Heart right ventricle (tissue), 16 donors: ENCODE measurements at regions not wholly inside any gene's neighbourhood (a gene's known extent, or its start where the extent isn't known, plus 50 kb on each side); places are given as distances from the start of the nearest gene placed in this dataset.
"Not testable (repeated sequence)": the region's sequence is repeated elsewhere in the genome, so short reads cannot be mapped to it uniquely, and the experiment has no call there.

Source experiments
- ATAC-seq, 8 donors: fragments of 200-7000 bp; cut with Tn5 transposase; one replicate each; pipeline ENCODE4 v1.9.1; 2020; ENCODE audit warnings: mild to moderate bottlenecking in 8 of 8, moderate library complexity in 8 of 8, moderate number of reproducible peaks in 1 of 8
- DNase-seq, 2 donors: peaks; one replicate each; pipeline ENCODE4 v3.0.0-alpha.2; 2020
- H3K27ac ChIP-seq, 10 donors: fragments of 200-600 bp; sonication (generic) in 2 of 10; one replicate each; pipeline versions ENCODE4 v1.5.0 to v1.8.0; 2020 to 2022; ENCODE audit warnings: mild to moderate bottlenecking in 3 of 10
- H3K27me3 ChIP-seq, 7 donors: fragments of 200-600 bp; one replicate each; pipeline ENCODE4 v1.8.0; 2021 to 2022; ENCODE audit warnings: mild to moderate bottlenecking in 2 of 7
- H3K36me3 ChIP-seq, 9 donors: fragments of 200-600 bp; sonication (generic) in 1 of 9; one replicate each; pipeline versions ENCODE4 v1.5.0 to v1.8.0; 2020 to 2022; ENCODE audit warnings: mild to moderate bottlenecking in 2 of 9
- H3K4me1 ChIP-seq, 9 donors: fragments of 200-600 bp; sonication (generic) in 1 of 9; one replicate each; pipeline versions ENCODE4 v1.5.0 to v1.8.0; 2020 to 2022; ENCODE audit warnings: mild to moderate bottlenecking in 4 of 9
- H3K4me3 ChIP-seq, 10 donors: fragments of 200-600 bp; sonication (generic) in 2 of 10; one replicate each; pipeline versions ENCODE4 v1.5.0 to v1.8.0; 2020 to 2022; ENCODE audit warnings: mild to moderate bottlenecking in 7 of 10, moderate library complexity in 2 of 10
- H3K9me3 ChIP-seq, 11 donors: fragments of 200-600 bp in 10 of 11; sonication (generic) in 2 of 11; one replicate each; pipeline versions ENCODE4 v1.5.0 to v1.8.0; 2013 to 2022; ENCODE audit warnings: mild to moderate bottlenecking in 2 of 11, control low read depth in 1 of 11, moderate library complexity in 1 of 11
- CTCF ChIP-seq, 9 donors: fragments of 200-600 bp; sonication (generic) in 2 of 9; IDR thresholded peaks; one replicate each; pipeline versions ENCODE4 v1.5.0 to v1.8.0; 2021 to 2022; ENCODE audit warnings: antibody characterized with exemption in 9 of 9, mild to moderate bottlenecking in 5 of 9, moderate library complexity in 1 of 9
- WGBS, 2 donors: extraction: QIAGEN DNeasy Blood & Tissue Kit; methylation state at CpG; one replicate each; pipeline ENCODE4 v1.1.7; 2013; ENCODE audit warnings: inconsistent platforms in 1 of 2; 5-methylcytosine and 5-hydroxymethylcytosine counted together
- intact Hi-C, 10 donors: fragments of 100-400 bp; cut with DNase I; formaldehyde crosslinking; loops; one replicate each; pipeline versions ENCODE4 v1.11.1 to v1.14.2; 2022
- donor health status: Arrhythmogenic right ventricular cardiomyopathy.
- donor health status: ischemic (EF 13 %, LVEDD 7.1; RV severe dilation, severe dysfunction).
- donor health status: healthy with polysubstance abuse.
- donor health status: DM: no; HTN: yes; CAD: no.
- donor health status: DM: no; HTN: no; CAD: no.
- donor health status: ischemic (EF 25% LVEDD 6.9; RV normal size, moderate dysfunction).
- donor health status: ischemic (EF 25% LVEDD 5.7; RV mildly dilated, moderate dysfunction).
- donor health status: healthy.
- donor health status: DM: yes; HTN: yes; CAD: no.
- donor health status: Ischemic cardiomyopathy.
- donor health status: ischemic (EF 35%, LVEDD 5.7; RV mildly dilated, moderate dysfunction).
- donor health status: nonischemic (EF 11% LVEDD 7.7; RV severe dilation, severe dysfunction).
- donor health status: DM: yes; HTN: yes; CAD: no.
- donor health status: PGD.
- donor health status: ischemic (EF 29% LVEDD 5.4; RV normal size, mild dysfunction).
- donor health status: nonischemic (EF 23%, LVEDD 6.1; RV moderate dilation, normal function).

- H3K27me3 ChIP-seq: no peaks in the 10 kb centered on the region
- peaks cover 0 to 34% (median 18%) of the 10 kb centered on the region in 11 donors for H3K9me3 ChIP-seq
- TF ChIP-seq CTCF (IDR thresholded peaks at IDR 0.05): no peak
- no peak overlapping the region for H3K4me3 ChIP-seq
- DNase-seq (no peak), ATAC-seq (no peak)
- H3K4me1 ChIP-seq: peaks cover 0 to 32% (median 6%) of the 10 kb centered on the region in 9 donors
- no peak overlapping the region for H3K27ac ChIP-seq
- no peaks in the 10 kb centered on the region for H3K36me3 ChIP-seq
- intact Hi-C loops: loop anchor here in 2 of 10 donors (5.0 to 10.0 kb wide), 3 partner anchors 214 to 381 kb away; no protein-coding TSS in a partner anchor
- 71 to 76% methylated on average over 4 of the region's 4 CpGs for WGBS, 2 donors
Observed at GRCh38 chr12:14240873-14241220, 124.6 kb upstream of the ATF7IP start.

GRCh38 chr12:14242825-14243224 is 122.7 kb upstream of the ATF7IP start:
- Histone ChIP-seq H3K4me1 (peaks cover 0 to 32% (median 6%) of the 10 kb centered on the region in 9 donors), H3K9me3 (peaks cover 0 to 31% (median 18%) of the 10 kb centered on the region in 11 donors)
- not testable (repeated sequence) for H3K36me3 ChIP-seq, ATAC-seq, H3K27ac ChIP-seq, H3K4me3 ChIP-seq, H3K27me3 ChIP-seq, DNase-seq
- intact Hi-C loops: loop anchor here in 2 of 10 donors (5.0 to 10.0 kb wide), 3 partner anchors 212 to 379 kb away; no protein-coding TSS in a partner anchor
- 96% methylated on average over 6 of the region's 6 CpGs for WGBS, 2 donors

GRCh38 chr12:14243941-14244340 is 121.5 kb upstream of the ATF7IP start:
- H3K4me1 ChIP-seq: peaks cover 0 to 27% (median 4%) of the 10 kb centered on the region in 9 donors
- TF ChIP-seq CTCF (IDR thresholded peaks at IDR 0.05): no peak
- intact Hi-C loops: loop anchor here in 2 of 10 donors (5.0 to 10.0 kb wide), 3 partner anchors 211 to 378 kb away; no protein-coding TSS in a partner anchor
- 95 to 99% methylated on average over 2 of the region's 2 CpGs for WGBS, 2 donors
- DNase-seq: no peak
- H3K4me3 ChIP-seq: no peak overlapping the region
- no peaks in the 10 kb centered on the region for H3K36me3 ChIP-seq
- no peak for ATAC-seq
- H3K27me3 ChIP-seq: no peaks in the 10 kb centered on the region
- H3K9me3 ChIP-seq: peaks cover 0 to 31% (median 18%) of the 10 kb centered on the region in 11 donors
- H3K27ac ChIP-seq: no peak overlapping the region

- 66 to 75% methylated on average over 3 of the region's 3 CpGs for WGBS, 2 donors
- ATAC-seq (no peak), DNase-seq (no peak)
- H3K36me3 ChIP-seq: no peaks in the 10 kb centered on the region
- H3K9me3 ChIP-seq: peaks cover 0 to 31% (median 18%) of the 10 kb centered on the region in 11 donors
- no peak overlapping the region for H3K4me3 ChIP-seq
- intact Hi-C loops: loop anchor here in 2 of 10 donors (5.0 to 10.0 kb wide), 3 partner anchors 210 to 377 kb away; no protein-coding TSS in a partner anchor
- no peak for TF ChIP-seq CTCF (IDR thresholded peaks at IDR 0.05)
- H3K27me3 ChIP-seq: no peaks in the 10 kb centered on the region
- H3K27ac ChIP-seq: no peak overlapping the region
- peaks cover 0 to 19% (median 0%) of the 10 kb centered on the region in 9 donors for H3K4me1 ChIP-seq
Observed at GRCh38 chr12:14244876-14245669, 120.4 kb upstream of the ATF7IP start.
